HT1080 (cell line): ENCODE measurements at regions not wholly inside any gene's neighbourhood (a gene's known extent, or its start where the extent isn't known, plus 50 kb on each side); places are given as distances from the start of the nearest gene placed in this dataset.

Source experiments
- DNase-seq: peaks from one replicate; pipeline ENCODE4 v3.0.0-alpha.2; 2015; ENCODE audit warnings: low read depth

GRCh38 chrY:15500536-15500935 lies 976.2 kb downstream of the NLGN4Y start:
- DNase-seq: no peak

GRCh38 chrY:15501181-15501580 lies 976.9 kb downstream of the NLGN4Y start:
- no peak for DNase-seq

GRCh38 chrY:15510288-15510687 lies 986.0 kb downstream of the NLGN4Y start:
- DNase-seq: no peak

GRCh38 chrY:15510984-15511650 lies 986.8 kb downstream of the NLGN4Y start:
- no peak for DNase-seq

- DNase-seq: no peak
Observed at GRCh38 chrY:15535131-15535530, 1010.8 kb downstream of the NLGN4Y start.

GRCh38 chrY:15535784-15536511 lies 1011.6 kb downstream of the NLGN4Y start:
- DNase-seq: peak; percentile 88

GRCh38 chrY:15540516-15540915 lies 1016.2 kb downstream of the NLGN4Y start:
- no peak for DNase-seq

GRCh38 chrY:15546177-15546754 lies 1021.9 kb downstream of the NLGN4Y start:
- DNase-seq: peak; percentile 45

GRCh38 chrY:15552074-15552473 lies 1027.7 kb downstream of the NLGN4Y start:
- no peak for DNase-seq

GRCh38 chrY:15554991-15555390 lies 1030.7 kb downstream of the NLGN4Y start:
- DNase-seq: no peak

- no peak for DNase-seq
Observed at GRCh38 chrY:15559169-15559568, 1034.8 kb downstream of the NLGN4Y start.

GRCh38 chrY:15560840-15561239 lies 1036.5 kb downstream of the NLGN4Y start:
- no peak for DNase-seq

- no peak for DNase-seq
Observed at GRCh38 chrY:15561501-15562289, 1037.4 kb downstream of the NLGN4Y start.

GRCh38 chrY:15577886-15578285 lies 1053.6 kb downstream of the NLGN4Y start:
- no peak for DNase-seq

- no peak for DNase-seq
Observed at GRCh38 chrY:15578761-15579160, 1054.4 kb downstream of the NLGN4Y start.

- no peak for DNase-seq
Observed at GRCh38 chrY:15579245-15579644, 1054.9 kb downstream of the NLGN4Y start.

GRCh38 chrY:15583111-15583510 lies 1058.8 kb downstream of the NLGN4Y start:
- no peak for DNase-seq

GRCh38 chrY:15592957-15593356 lies 1068.6 kb downstream of the NLGN4Y start:
- no peak for DNase-seq

GRCh38 chrY:15593476-15594160 lies 1069.3 kb downstream of the NLGN4Y start:
- peak; percentile 1 for DNase-seq

GRCh38 chrY:15594179-15594578 lies 1069.8 kb downstream of the NLGN4Y start:
- DNase-seq: no peak

- no peak for DNase-seq
Observed at GRCh38 chrY:15600565-15600964, 1076.2 kb downstream of the NLGN4Y start.
